Loucy (cell line): ENCODE measurements at regions not wholly inside any gene's neighbourhood (a gene's known extent, or its start where the extent isn't known, plus 50 kb on each side); places are given as distances from the start of the nearest gene placed in this dataset.

Experiments used
- H2AFZ ChIP-seq: fragments of 200-600 bp; sonication (generic); 2 replicates; pipeline ENCODE4 v1.6.0; 2016; ENCODE audit warnings: antibody characterized with exemption, mild to moderate bottlenecking, low read length, moderate library complexity
- H3F3A ChIP-seq: fragments of 200-600 bp; 2 replicates; pipeline ENCODE4 v1.6.0; 2016; ENCODE audit warnings: antibody characterized with exemption, low read depth, mild to moderate bottlenecking
- H3K27me3 ChIP-seq: fragments of 200-600 bp; sonication (generic); 2 replicates; pipeline ENCODE4 v1.6.1; 2014; ENCODE audit warnings: low read length, mild to moderate bottlenecking; ENCODE audit not compliant: insufficient read depth, poor library complexity, severe bottlenecking
- H3K36me3 ChIP-seq: fragments of 200-600 bp; sonication (generic); 2 replicates; pipeline ENCODE4 v1.6.1; 2016; ENCODE audit warnings: low read length; ENCODE audit not compliant: insufficient read depth
- H3K4me1 ChIP-seq: fragments of 200-600 bp; sonication (generic); 2 replicates; pipeline ENCODE4 v1.5.1; 2014; ENCODE audit warnings: low read length, mild to moderate bottlenecking; ENCODE audit not compliant: insufficient read depth, poor library complexity, severe bottlenecking
- H3K4me2 ChIP-seq: fragments of 200-600 bp; sonication (generic); 2 replicates; pipeline ENCODE4 v1.6.0; 2014; ENCODE audit warnings: antibody characterized with exemption, low read length, low read depth, mild to moderate bottlenecking; ENCODE audit not compliant: poor library complexity, severe bottlenecking
- H3K4me3 ChIP-seq: fragments of 200-600 bp; sonication (generic); 2 replicates; pipeline ENCODE4 v1.5.1; 2014; ENCODE audit warnings: low read length, mild to moderate bottlenecking, mixed read lengths; ENCODE audit not compliant: poor library complexity, severe bottlenecking
- H3K79me2 ChIP-seq: fragments of 200-600 bp; sonication (generic); 2 replicates; pipeline ENCODE4 v1.6.1; 2014; ENCODE audit warnings: low read length; ENCODE audit not compliant: insufficient read depth
- H3K9ac ChIP-seq: fragments of 200-600 bp; sonication (generic); 2 replicates; pipeline ENCODE4 v1.6.0; 2014; ENCODE audit warnings: mild to moderate bottlenecking, low read depth, low read length, moderate library complexity; ENCODE audit not compliant: poor library complexity, severe bottlenecking
- H3K9me2 ChIP-seq: fragments of 200-600 bp; sonication (generic); replicated peaks from 2 replicates; pipeline ENCODE4 v1.6.1; 2016; ENCODE audit warnings: low read depth, low read length, mixed read lengths
- H3K9me3 ChIP-seq: fragments of 200-600 bp; sonication (generic); 2 replicates; pipeline ENCODE4 v1.6.1; 2014; ENCODE audit warnings: mild to moderate bottlenecking, antibody characterized with exemption, low read length, low read depth; ENCODE audit not compliant: insufficient read depth
- H4K20me1 ChIP-seq: fragments of 200-600 bp; sonication (generic); 2 replicates; pipeline ENCODE4 v1.6.0; 2014; ENCODE audit warnings: antibody characterized with exemption, low read length, mild to moderate bottlenecking; ENCODE audit not compliant: insufficient read depth, poor library complexity, severe bottlenecking
- EZH2phosphoT487 ChIP-seq: fragments of 200-600 bp; IDR thresholded peaks from 2 replicates; pipeline ENCODE4 v1.6.1; 2018; ENCODE audit warnings: antibody characterized with exemption, mild to moderate bottlenecking, moderate library complexity, borderline replicate concordance
- TF ChIP-seq, protein P1 (sequence below): fragments of 200-600 bp; sonication (generic); conservative IDR thresholded peaks from 2 replicates; pipeline ENCODE4 v1.5.1; 2014; ENCODE audit warnings: mild to moderate bottlenecking, antibody characterized with exemption, low read length

DNA sequence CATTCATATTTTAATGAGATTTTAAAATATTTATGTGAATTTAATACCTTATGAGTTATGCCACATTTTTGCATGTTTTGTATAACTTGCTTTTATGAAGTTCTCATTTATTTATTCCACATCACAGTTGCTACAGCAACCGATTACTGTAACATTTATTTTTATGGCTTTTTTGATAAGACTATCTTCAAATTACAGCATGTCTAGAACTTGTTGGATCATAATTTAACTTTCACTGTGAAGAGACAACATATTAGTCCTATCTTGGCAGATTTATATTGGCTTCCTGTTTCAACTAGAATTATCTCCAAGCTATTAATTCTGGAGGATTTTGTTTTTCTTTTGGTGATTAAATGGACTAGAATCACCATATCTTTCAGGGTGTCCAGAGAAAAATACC, 793.7 kb upstream of the SLITRK5 start:
- Histone ChIP-seq H3K9me2 (no peaks in the 10 kb centered on the region), H3K4me1 (no peaks in the 10 kb centered on the region), H3K79me2 (no peaks in the 10 kb centered on the region), H2AFZ (no peak overlapping the region), H3K27me3 (no peaks in the 10 kb centered on the region), H3K4me3 (no peak overlapping the region), H3K36me3 (no peaks in the 10 kb centered on the region), H4K20me1 (no peaks in the 10 kb centered on the region), H3K9ac (no peak overlapping the region), H3K9me3 (no peaks in the 10 kb centered on the region), H3K4me2 (no peak overlapping the region), H3F3A (no peaks in the 10 kb centered on the region)
- no peak for TF ChIP-seq EZH2phosphoT487
- TF ChIP-seq, protein P1, sequence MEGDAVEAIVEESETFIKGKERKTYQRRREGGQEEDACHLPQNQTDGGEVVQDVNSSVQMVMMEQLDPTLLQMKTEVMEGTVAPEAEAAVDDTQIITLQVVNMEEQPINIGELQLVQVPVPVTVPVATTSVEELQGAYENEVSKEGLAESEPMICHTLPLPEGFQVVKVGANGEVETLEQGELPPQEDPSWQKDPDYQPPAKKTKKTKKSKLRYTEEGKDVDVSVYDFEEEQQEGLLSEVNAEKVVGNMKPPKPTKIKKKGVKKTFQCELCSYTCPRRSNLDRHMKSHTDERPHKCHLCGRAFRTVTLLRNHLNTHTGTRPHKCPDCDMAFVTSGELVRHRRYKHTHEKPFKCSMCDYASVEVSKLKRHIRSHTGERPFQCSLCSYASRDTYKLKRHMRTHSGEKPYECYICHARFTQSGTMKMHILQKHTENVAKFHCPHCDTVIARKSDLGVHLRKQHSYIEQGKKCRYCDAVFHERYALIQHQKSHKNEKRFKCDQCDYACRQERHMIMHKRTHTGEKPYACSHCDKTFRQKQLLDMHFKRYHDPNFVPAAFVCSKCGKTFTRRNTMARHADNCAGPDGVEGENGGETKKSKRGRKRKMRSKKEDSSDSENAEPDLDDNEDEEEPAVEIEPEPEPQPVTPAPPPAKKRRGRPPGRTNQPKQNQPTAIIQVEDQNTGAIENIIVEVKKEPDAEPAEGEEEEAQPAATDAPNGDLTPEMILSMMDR = no peak

DNA sequence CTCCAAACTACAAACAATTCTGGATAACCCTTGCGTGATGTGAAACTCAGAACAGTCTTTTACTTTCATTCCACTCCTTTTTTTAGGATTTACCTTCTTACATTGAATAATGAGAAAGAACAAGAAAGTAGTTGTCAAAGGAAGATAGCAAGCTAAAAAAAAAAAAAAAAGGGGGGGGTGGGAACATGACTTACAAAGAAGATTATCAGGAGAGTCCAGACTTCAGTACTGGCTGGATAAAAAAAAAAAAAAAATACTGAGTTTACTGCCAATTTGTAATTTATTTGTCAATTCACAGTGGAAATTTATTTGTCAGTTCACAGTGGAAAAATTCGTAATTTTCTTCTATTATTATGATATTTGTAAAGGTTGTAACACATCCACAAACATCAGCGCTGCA, 792.4 kb upstream of the SLITRK5 start:
- H3K9me3 ChIP-seq = no peaks in the 10 kb centered on the region
- no peaks in the 10 kb centered on the region for H3K4me1 ChIP-seq
- H3K4me2 ChIP-seq = no peak overlapping the region
- TF ChIP-seq EZH2phosphoT487 = no peak
- TF ChIP-seq, protein P1 = no peak
- H3K4me3 ChIP-seq = no peak overlapping the region
- H3K27me3 ChIP-seq = no peaks in the 10 kb centered on the region
- no peaks in the 10 kb centered on the region for H3F3A ChIP-seq
- H3K9ac ChIP-seq = no peak overlapping the region
- H3K36me3 ChIP-seq = no peaks in the 10 kb centered on the region
- H2AFZ ChIP-seq = no peak overlapping the region
- no peaks in the 10 kb centered on the region for H4K20me1 ChIP-seq
- H3K9me2 ChIP-seq = no peaks in the 10 kb centered on the region
- no peaks in the 10 kb centered on the region for H3K79me2 ChIP-seq

- Histone ChIP-seq H3K4me1 (no peaks in the 10 kb centered on the region), H4K20me1 (no peaks in the 10 kb centered on the region)
- no peak for TF ChIP-seq EZH2phosphoT487
- TF ChIP-seq, protein P1 = no peak
These were observed 789.8 kb upstream of the SLITRK5 start for GRCh38 chr13:86881390-86881789.

More at GRCh38 chr13:86881390-86881789, 789.8 kb upstream of the SLITRK5 start:
- Histone ChIP-seq H3K36me3 (no peaks in the 10 kb centered on the region), H3K9me3 (no peaks in the 10 kb centered on the region), H3F3A (no peaks in the 10 kb centered on the region), H2AFZ (no peak overlapping the region), H3K4me2 (no peak overlapping the region), H3K9ac (no peak overlapping the region), H3K4me3 (no peak overlapping the region), H3K9me2 (no peaks in the 10 kb centered on the region), H3K79me2 (no peaks in the 10 kb centered on the region), H3K27me3 (no peaks in the 10 kb centered on the region)
